ENCODE measurements at regions not wholly inside any gene's neighbourhood (a gene's known extent, or its start where the extent isn't known, plus 50 kb on each side); places are given as distances from the start of the nearest gene placed in this dataset.

DNA sequence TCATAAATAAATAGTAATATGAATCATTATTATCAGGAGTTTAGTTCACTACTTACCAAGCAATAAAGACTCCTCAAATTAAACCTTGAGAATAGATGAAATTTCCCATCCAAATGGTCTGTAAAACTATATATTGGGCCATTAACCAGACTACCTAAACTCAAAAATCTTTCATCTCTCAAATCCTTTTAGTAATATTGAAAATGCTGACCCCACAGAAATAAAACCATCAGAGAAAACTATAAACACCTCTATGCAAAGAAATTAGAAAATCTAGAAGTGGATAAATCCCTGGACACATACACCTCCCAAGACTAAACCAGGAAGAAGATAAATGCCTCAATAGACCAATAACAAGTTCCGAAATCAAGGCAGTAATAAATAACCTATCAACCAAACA, 723.2 kb downstream of the TLE4 start:
- ChIA-PET CTCF (no interaction called here), POLR2A (no interaction called here)
- TF ChIP-seq, protein P1, sequence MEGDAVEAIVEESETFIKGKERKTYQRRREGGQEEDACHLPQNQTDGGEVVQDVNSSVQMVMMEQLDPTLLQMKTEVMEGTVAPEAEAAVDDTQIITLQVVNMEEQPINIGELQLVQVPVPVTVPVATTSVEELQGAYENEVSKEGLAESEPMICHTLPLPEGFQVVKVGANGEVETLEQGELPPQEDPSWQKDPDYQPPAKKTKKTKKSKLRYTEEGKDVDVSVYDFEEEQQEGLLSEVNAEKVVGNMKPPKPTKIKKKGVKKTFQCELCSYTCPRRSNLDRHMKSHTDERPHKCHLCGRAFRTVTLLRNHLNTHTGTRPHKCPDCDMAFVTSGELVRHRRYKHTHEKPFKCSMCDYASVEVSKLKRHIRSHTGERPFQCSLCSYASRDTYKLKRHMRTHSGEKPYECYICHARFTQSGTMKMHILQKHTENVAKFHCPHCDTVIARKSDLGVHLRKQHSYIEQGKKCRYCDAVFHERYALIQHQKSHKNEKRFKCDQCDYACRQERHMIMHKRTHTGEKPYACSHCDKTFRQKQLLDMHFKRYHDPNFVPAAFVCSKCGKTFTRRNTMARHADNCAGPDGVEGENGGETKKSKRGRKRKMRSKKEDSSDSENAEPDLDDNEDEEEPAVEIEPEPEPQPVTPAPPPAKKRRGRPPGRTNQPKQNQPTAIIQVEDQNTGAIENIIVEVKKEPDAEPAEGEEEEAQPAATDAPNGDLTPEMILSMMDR (IDR thresholded peaks at IDR 0.05; ENCODE audit: control extremely low read depth, extremely low read depth, low read depth, missing control alignments), result no peak
- DNase-seq (ENCODE audit: extremely low spot score), result no peak

DNA sequence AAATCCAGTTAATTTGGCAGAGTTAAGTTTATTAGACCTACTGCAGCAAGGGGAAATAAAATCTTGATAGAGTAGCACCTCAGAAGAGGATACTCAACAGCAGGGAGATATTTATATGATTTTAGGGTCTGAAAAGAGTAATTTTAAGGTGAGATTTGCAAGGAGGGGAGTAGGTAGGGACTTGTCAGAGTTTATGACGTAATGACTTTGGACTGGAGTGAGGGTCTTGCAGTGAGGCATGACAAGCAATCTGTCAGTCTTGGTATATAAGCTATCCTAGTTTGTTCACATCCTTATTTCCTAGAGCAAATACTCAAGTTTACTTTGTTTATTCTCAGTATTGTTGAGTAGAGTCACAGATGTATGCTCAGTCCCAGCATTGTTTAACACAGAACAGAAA, 722.6 kb downstream of the TLE4 start:
- ChIA-PET POLR2A (no interaction called here), CTCF (no interaction called here)
- DNase-seq (ENCODE audit: extremely low spot score), result no peak
- TF ChIP-seq, protein P1 (IDR thresholded peaks at IDR 0.05; ENCODE audit: control extremely low read depth, extremely low read depth, low read depth, missing control alignments), result no peak

DNA sequence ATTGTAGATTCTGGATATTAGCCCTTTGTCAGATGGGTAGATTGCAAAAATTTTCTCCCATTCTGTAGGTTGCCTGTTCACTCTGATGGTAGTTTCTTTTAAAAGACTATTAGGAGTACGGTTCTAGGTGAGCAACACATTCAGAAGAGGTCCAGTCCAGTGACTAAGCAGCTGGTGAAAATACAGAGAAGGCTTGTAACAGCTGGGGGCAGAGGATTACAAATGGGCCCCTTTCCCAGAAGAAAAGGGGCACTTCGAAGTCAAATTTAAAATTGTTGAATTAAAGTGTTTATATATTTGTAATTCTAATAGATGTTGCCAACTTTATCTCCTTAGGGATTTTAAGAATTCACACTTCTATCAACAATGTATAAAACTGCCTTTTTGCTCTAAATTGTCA, 720.5 kb downstream of the TLE4 start:
- ChIA-PET POLR2A (no interaction called here), CTCF (no interaction called here)
- TF ChIP-seq, protein P1 (IDR thresholded peaks at IDR 0.05; ENCODE audit: control extremely low read depth, extremely low read depth, low read depth, missing control alignments), result no peak
- DNase-seq (ENCODE audit: extremely low spot score), result no peak

DNA sequence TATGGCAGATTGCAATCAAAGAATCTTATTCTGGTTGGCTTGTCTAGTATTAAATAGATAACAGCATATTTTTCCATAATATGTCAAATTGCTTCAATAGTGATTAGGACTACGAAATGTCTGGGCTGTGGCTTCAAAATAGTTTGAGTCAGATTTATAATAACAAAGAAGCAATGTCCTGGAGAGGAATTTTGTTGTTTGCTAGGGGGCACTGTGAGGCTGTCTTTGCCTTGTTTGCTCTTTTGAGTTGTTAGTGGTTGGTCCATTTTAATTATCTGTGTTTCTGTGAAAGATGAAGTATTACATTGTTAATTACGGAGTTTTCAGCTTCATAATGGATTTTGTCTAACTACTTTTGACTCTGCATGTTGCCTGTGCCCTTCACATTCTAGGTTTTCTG, 713.6 kb downstream of the TLE4 start:
- CTCF ChIA-PET, result interaction anchor here (1.5 kb wide), 1 partner anchor 15 kb away, joined by 3 read pairs; no protein-coding TSS in a partner anchor
- DNase-seq (ENCODE audit: extremely low spot score), result no peak
- POLR2A ChIA-PET, result no interaction called here
- TF ChIP-seq, protein P1 (IDR thresholded peaks at IDR 0.05; ENCODE audit: control extremely low read depth, extremely low read depth, low read depth, missing control alignments), result no peak

DNA sequence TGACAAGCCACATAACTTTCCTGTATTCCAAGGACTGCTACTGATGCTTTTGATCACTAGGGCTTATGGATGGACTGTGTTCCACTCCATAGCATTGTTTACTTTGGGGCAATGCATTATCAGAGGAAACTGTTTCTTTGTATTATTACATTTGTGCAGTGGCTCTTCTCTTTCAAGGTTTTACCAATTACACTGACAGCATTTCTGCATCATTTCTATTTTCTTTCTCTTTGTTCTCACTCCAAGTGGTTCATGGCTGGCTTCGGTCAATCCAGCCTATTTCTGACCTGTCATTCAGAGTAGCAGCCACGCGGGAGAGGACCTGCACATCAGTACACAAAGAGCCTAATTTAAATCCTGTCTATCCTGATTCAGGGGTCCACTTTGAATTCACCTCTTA, 711.0 kb downstream of the TLE4 start:
- CTCF ChIA-PET, result no interaction called here
- TF ChIP-seq, protein P1 (IDR thresholded peaks at IDR 0.05; ENCODE audit: control extremely low read depth, extremely low read depth, low read depth, missing control alignments), result no peak
- DNase-seq (ENCODE audit: extremely low spot score), result no peak
- POLR2A ChIA-PET, result no interaction called here

DNA sequence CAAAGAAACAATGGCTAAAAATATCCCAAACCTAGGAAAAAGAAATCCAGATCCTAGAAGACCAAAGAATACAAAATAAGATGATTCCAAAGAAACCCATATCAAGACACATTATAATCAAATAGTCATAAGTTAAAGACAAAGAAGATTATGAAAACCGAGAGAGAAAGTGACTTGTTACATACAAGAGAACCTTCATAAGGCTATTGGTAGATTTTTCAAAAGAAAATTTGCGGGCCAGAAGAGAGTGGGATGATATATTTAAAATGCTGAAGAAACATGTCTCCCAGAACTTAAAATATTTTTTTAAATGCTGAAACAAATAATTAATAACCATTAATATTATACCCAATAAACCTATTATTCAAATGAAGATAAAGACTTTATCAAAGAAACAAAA, 687.3 kb downstream of the TLE4 start:
- DNase-seq (ENCODE audit: extremely low spot score), result no peak
- POLR2A ChIA-PET, result no interaction called here
- TF ChIP-seq, protein P1 (IDR thresholded peaks at IDR 0.05; ENCODE audit: control extremely low read depth, extremely low read depth, low read depth, missing control alignments), result no peak
- CTCF ChIA-PET, result no interaction called here

DNA sequence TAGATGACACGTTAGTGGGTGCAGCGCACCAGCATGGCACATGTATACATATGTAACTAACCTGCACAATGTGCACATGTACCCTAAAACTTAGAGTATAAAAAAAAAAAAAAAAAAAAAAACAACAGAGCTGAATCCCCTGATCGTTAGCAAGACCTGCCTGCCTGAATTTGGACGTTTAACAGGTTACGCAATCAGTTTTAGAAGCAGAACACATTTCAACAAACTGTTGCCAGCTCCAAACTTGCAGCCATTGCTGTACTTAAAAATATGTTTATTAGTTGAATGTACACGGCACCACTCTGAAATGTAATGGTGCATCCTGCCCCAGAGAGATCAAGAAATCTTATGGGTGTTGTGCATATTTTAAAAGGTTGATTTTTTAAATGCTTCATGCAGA, 680.0 kb downstream of the TLE4 start:
- CTCF ChIA-PET, result no interaction called here
- TF ChIP-seq, protein P1 (IDR thresholded peaks at IDR 0.05; ENCODE audit: control extremely low read depth, extremely low read depth, low read depth, missing control alignments), result no peak
- POLR2A ChIA-PET, result no interaction called here
- no peak for DNase-seq (ENCODE audit: extremely low spot score)

Measured in GM10248 (cell line).